Hematopoietic multipotent progenitor cell treated with erythropoietin and hydrocortisone succinate and interleukin-3 and kit ligand, for 4 days (in vitro differentiated cells): ENCODE measurements at regions not wholly inside any gene's neighbourhood (a gene's known extent, or its start where the extent isn't known, plus 50 kb on each side); places are given as distances from the start of the nearest gene placed in this dataset.

Source experiments
- DNase-seq: peaks from one replicate; pipeline ENCODE4 v3.0.0-alpha.2; 2015

GRCh38 chr2:55101466-55101865 is 51.2 kb upstream of the RTN4 start:
- DNase-seq, result no peak

- DNase-seq, result peak; percentile 51
Measured at GRCh38 chr2:55099878-55100820, 49.9 kb upstream of the RTN4 start.
